ENCODE measurements at regions not wholly inside any gene's neighbourhood (a gene's known extent, or its start where the extent isn't known, plus 50 kb on each side); places are given as distances from the start of the nearest gene placed in this dataset.

- Histone ChIP-seq H3K36me3 (no peaks in the 10 kb centered on the region), H3F3A (ENCODE audit: low read depth) (no peaks in the 10 kb centered on the region), H3K4me2 (no peak overlapping the region), H3K4me3 (no peak overlapping the region), H3K27me3 (no peaks in the 10 kb centered on the region), H2AFZ (replicated peaks) (no peak overlapping the region), H3K4me1 (no peaks in the 10 kb centered on the region), H4K20me1 (ENCODE audit: low read depth) (no peaks in the 10 kb centered on the region), H3K27ac (no peak overlapping the region), H3K79me2 (ENCODE audit: low read depth) (no peaks in the 10 kb centered on the region), H3K9ac (no peak overlapping the region), H3K9me3 (ENCODE audit: low read depth) (no peaks in the 10 kb centered on the region)
- no peak overlapping the region for H3K4me3 Mint-ChIP-seq
- no peaks in the 10 kb centered on the region for H3K9me3 Mint-ChIP-seq
- no peak for TF ChIP-seq EZH2 (IDR thresholded peaks at IDR 0.05)
- no peak overlapping the region for H3K27ac Mint-ChIP-seq
- H3K36me3 Mint-ChIP-seq = no peaks in the 10 kb centered on the region
- DNase-seq (ENCODE audit: low spot score) = no peak
- peaks cover 16% of the 10 kb centered on the region for H3K4me1 Mint-ChIP-seq
- no peaks in the 10 kb centered on the region for H3K27me3 Mint-ChIP-seq (ENCODE audit: insufficient read depth, low read depth)
These were observed 91.6 kb upstream of the RIPOR2 start for GRCh38 chr6:25027221-25027916.

- H2AFZ ChIP-seq (replicated peaks) = no peak overlapping the region
- Mint-ChIP-seq H3K4me3 (no peak overlapping the region), H3K27ac (no peak overlapping the region), H3K27me3 (ENCODE audit: insufficient read depth, low read depth) (no peaks in the 10 kb centered on the region), H3K36me3 (no peaks in the 10 kb centered on the region), H3K4me1 (peaks cover 16% of the 10 kb centered on the region), H3K9me3 (no peaks in the 10 kb centered on the region)
- no peaks in the 10 kb centered on the region for H3K27me3 ChIP-seq
- no peaks in the 10 kb centered on the region for H3K9me3 ChIP-seq (ENCODE audit: low read depth)
- H3K4me3 ChIP-seq = no peak overlapping the region
- H3K4me1 ChIP-seq = no peaks in the 10 kb centered on the region
- H3K36me3 ChIP-seq = no peaks in the 10 kb centered on the region
- DNase-seq (ENCODE audit: low spot score) = no peak
- TF ChIP-seq EZH2 (IDR thresholded peaks at IDR 0.05) = no peak
- TF ChIP-seq EZH2phosphoT487 (IDR thresholded peaks at IDR 0.05) = no peak
- no peak overlapping the region for H3K4me2 ChIP-seq
- H3F3A ChIP-seq (ENCODE audit: low read depth) = no peaks in the 10 kb centered on the region
- no peak overlapping the region for H3K27ac ChIP-seq
- no peaks in the 10 kb centered on the region for H3K79me2 ChIP-seq (ENCODE audit: low read depth)
- H4K20me1 ChIP-seq (ENCODE audit: low read depth) = no peaks in the 10 kb centered on the region
- H3K9ac ChIP-seq = no peak overlapping the region
These were observed 92.6 kb upstream of the RIPOR2 start for GRCh38 chr6:25028328-25028727.

DNA sequence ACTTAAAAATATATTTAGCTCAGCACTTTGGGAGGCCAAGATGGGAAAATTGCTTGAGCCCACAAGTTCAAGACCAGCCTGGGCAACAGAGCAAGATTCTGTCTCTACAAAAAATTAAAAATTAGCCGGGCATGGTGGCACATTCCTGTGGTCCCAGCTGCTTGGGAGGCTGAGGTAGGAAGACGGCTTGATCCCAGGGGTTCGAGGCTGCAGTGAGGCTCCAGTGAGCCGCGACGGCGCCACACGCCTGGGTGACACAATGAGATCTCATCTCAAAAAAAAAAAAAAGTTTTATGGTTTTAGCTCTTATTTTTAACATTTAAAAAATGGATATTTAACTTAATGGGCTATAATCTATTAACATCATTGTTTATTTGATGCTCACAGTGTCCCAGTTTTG is 97.2 kb upstream of the RIPOR2 start:
- no peak overlapping the region for H3K27ac Mint-ChIP-seq
- H3K27ac ChIP-seq = no peak overlapping the region
- no peak overlapping the region for H2AFZ ChIP-seq (replicated peaks)
- peaks cover 8% of the 10 kb centered on the region for H3K4me1 ChIP-seq
- TF ChIP-seq EZH2phosphoT487 (IDR thresholded peaks at IDR 0.05) (no peak), EZH2 (IDR thresholded peaks at IDR 0.05) (no peak)
- TF ChIP-seq, protein P1, sequence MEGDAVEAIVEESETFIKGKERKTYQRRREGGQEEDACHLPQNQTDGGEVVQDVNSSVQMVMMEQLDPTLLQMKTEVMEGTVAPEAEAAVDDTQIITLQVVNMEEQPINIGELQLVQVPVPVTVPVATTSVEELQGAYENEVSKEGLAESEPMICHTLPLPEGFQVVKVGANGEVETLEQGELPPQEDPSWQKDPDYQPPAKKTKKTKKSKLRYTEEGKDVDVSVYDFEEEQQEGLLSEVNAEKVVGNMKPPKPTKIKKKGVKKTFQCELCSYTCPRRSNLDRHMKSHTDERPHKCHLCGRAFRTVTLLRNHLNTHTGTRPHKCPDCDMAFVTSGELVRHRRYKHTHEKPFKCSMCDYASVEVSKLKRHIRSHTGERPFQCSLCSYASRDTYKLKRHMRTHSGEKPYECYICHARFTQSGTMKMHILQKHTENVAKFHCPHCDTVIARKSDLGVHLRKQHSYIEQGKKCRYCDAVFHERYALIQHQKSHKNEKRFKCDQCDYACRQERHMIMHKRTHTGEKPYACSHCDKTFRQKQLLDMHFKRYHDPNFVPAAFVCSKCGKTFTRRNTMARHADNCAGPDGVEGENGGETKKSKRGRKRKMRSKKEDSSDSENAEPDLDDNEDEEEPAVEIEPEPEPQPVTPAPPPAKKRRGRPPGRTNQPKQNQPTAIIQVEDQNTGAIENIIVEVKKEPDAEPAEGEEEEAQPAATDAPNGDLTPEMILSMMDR (IDR thresholded peaks at IDR 0.05) = no peak
- H3F3A ChIP-seq (ENCODE audit: low read depth) = no peaks in the 10 kb centered on the region
- H3K36me3 Mint-ChIP-seq = no peaks in the 10 kb centered on the region
- H3K27me3 Mint-ChIP-seq (ENCODE audit: insufficient read depth, low read depth) = no peaks in the 10 kb centered on the region
- no peaks in the 10 kb centered on the region for H3K9me3 Mint-ChIP-seq
- H3K9ac ChIP-seq = no peak overlapping the region
- no peaks in the 10 kb centered on the region for H3K27me3 ChIP-seq
- no peak overlapping the region for H3K4me3 ChIP-seq
- no peak for DNase-seq (ENCODE audit: low spot score)
- H3K9me3 ChIP-seq (ENCODE audit: low read depth) = no peaks in the 10 kb centered on the region
- no peaks in the 10 kb centered on the region for H3K36me3 ChIP-seq
- H3K4me1 Mint-ChIP-seq = peaks cover 22% of the 10 kb centered on the region
- no peaks in the 10 kb centered on the region for H3K79me2 ChIP-seq (ENCODE audit: low read depth)
- H3K4me2 ChIP-seq = no peak overlapping the region
- no peak overlapping the region for H3K4me3 Mint-ChIP-seq
- H4K20me1 ChIP-seq (ENCODE audit: low read depth) = no peaks in the 10 kb centered on the region

- H3K9me3 ChIP-seq (ENCODE audit: low read depth) = no peaks in the 10 kb centered on the region
- no peak overlapping the region for H3K4me2 ChIP-seq
- TF ChIP-seq EZH2 (IDR thresholded peaks at IDR 0.05) (no peak), EZH2phosphoT487 (IDR thresholded peaks at IDR 0.05) (no peak)
- TF ChIP-seq, protein P1 (IDR thresholded peaks at IDR 0.05) = no peak
- no peaks in the 10 kb centered on the region for H4K20me1 ChIP-seq (ENCODE audit: low read depth)
- no peak overlapping the region for H3K4me3 ChIP-seq
- H3K27me3 ChIP-seq = no peaks in the 10 kb centered on the region
- H3K79me2 ChIP-seq (ENCODE audit: low read depth) = no peaks in the 10 kb centered on the region
- DNase-seq (ENCODE audit: low spot score) = no peak
- peaks cover 19% of the 10 kb centered on the region for H3K4me1 Mint-ChIP-seq
- H3K27me3 Mint-ChIP-seq (ENCODE audit: insufficient read depth, low read depth) = no peaks in the 10 kb centered on the region
- no peak overlapping the region for H2AFZ ChIP-seq (replicated peaks)
- H3K4me3 Mint-ChIP-seq = no peak overlapping the region
- H3K9ac ChIP-seq = no peak overlapping the region
- peaks cover 8% of the 10 kb centered on the region for H3K4me1 ChIP-seq
- no peaks in the 10 kb centered on the region for H3K9me3 Mint-ChIP-seq
- H3K27ac Mint-ChIP-seq = peak overlapping the region; percentile 4
- H3K36me3 ChIP-seq = no peaks in the 10 kb centered on the region
- H3F3A ChIP-seq (ENCODE audit: low read depth) = no peaks in the 10 kb centered on the region
- no peak overlapping the region for H3K27ac ChIP-seq
- no peaks in the 10 kb centered on the region for H3K36me3 Mint-ChIP-seq
These were observed 98.7 kb upstream of the RIPOR2 start for GRCh38 chr6:25034431-25034921.

Data from neural progenitor cell (in vitro differentiated cells).